ENCODE measurements at regions not wholly inside any gene's neighbourhood (a gene's known extent, or its start where the extent isn't known, plus 50 kb on each side); places are given as distances from the start of the nearest gene placed in this dataset.

GRCh38 chr7:131236318-131236672 lies 91.4 kb upstream of the MKLN1 start:
- TF ChIP-seq CTCF (IDR thresholded peaks at IDR 0.05) = no peak
- no peak for TF ChIP-seq POLR2A (IDR thresholded peaks at IDR 0.05)
